Hepatic stellate cell (primary cell): ENCODE measurements at regions not wholly inside any gene's neighbourhood (a gene's known extent, or its start where the extent isn't known, plus 50 kb on each side); places are given as distances from the start of the nearest gene placed in this dataset.

Source experiments
- DNase-seq: peaks from one replicate; pipeline ENCODE4 v3.0.0; 2011; ENCODE audit warnings: low spot score

- no peak for DNase-seq
Observed at GRCh38 chr16:74169687-74170376, 126.8 kb upstream of the PSMD7 start.

DNA sequence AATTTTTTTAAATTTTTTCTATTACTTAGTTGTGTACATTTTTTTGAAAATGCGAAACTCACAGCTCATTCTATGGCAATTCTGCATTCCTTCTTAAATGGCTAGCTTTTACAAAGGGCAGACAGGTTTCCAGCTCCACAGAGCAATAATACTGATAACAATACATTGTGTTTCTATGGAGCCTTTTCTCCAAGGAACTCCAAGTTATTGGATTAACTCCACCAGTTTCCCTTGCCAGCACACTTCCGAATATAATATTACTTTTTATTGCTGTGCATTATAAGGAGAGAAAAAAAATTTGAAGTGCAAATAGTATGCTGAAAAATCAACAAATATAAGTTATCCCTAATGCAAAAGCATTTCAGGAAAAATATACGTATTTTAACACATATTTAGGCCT lies 127.5 kb upstream of the PSMD7 start:
- DNase-seq: no peak

DNA sequence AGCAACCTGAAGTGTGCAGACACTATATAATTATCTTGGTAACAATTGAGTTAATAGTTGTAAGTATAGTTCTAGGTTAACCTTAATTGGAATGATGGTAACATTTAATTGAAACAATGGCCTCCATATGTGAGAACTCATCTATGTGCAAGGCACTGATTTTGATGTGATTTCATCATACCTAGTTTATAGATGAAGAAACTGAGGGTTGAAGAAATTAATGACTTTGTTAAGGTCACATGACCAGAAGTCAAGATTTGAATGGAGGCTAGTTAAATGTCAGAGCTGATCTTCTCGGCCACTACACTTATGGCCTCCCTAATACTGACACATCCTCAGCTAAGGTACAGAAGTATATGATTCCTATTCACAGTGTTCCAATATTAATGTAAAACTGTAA lies 128.2 kb upstream of the PSMD7 start:
- no peak for DNase-seq

GRCh38 chr16:74166456-74166855 lies 130.2 kb upstream of the PSMD7 start:
- DNase-seq: no peak

DNA sequence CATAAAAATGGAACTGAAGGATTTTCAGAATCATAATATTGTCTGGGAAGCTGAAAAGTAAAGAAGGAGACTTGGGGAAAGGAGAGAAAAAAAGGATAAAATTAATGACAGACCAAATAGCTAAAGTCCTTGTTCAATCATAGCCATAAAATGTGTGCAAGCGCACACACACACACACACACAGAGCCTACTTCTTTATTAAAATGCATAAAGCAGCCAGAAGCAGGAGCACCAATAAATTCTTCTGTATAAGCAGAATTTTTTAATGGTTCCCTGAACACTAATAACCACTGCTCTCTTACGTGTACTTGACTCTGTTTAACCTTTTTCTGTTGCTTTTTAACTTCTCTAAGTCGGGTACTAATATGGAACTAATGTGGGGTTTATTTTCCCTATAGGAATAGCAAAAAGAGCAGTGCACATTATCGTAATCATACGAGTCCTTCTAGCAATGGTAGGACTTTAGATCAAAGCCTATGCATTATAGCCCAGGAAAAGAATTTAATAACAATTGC lies 131.0 kb upstream of the PSMD7 start:
- no peak for DNase-seq

GRCh38 chr16:74160759-74161158 lies 135.9 kb upstream of the PSMD7 start:
- DNase-seq: no peak

DNA sequence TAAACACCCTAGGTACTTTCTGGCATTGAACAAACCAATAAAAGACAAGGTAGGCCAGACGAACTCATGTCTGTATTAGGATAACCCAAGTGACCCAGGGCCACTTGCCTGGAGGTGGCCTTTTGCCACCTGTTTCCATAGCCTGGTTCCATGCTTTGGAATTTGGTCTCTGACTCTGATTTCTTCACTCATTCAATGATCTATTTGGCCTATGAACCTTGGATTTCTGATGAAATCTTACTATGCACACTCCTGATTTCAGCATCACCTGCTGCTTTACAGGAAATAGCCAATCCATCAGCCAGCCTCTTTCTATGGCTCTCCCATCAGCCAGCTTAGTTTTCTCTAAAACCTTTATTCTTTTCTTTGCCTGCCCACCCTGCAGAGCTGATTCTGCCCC lies 142.8 kb upstream of the PSMD7 start:
- DNase-seq: no peak

DNA sequence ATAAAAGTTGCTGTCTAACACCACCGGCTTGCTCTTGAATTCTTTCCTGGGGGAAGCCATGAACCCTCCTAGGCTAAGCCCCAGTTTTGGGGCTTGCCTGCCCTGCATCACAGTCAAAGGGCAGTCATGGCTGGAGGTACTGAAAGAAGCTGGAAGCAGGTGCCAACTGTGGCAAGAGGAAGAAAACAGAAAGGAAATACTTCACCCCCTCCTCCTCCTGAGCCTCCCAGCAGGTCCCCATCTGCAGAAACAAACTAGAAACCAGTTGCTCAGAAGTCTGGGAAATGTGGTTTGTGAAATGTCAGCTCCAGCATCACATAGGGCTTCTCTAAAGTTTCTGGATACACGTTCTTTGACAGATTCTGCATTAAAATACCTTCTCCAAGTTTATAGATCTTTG lies 150.0 kb upstream of the PSMD7 start:
- DNase-seq: no peak

GRCh38 chr16:74143171-74143570 lies 153.4 kb upstream of the PSMD7 start:
- DNase-seq: no peak

- no peak for DNase-seq
Observed at GRCh38 chr16:74141015-74141414, 155.6 kb upstream of the PSMD7 start.

DNA sequence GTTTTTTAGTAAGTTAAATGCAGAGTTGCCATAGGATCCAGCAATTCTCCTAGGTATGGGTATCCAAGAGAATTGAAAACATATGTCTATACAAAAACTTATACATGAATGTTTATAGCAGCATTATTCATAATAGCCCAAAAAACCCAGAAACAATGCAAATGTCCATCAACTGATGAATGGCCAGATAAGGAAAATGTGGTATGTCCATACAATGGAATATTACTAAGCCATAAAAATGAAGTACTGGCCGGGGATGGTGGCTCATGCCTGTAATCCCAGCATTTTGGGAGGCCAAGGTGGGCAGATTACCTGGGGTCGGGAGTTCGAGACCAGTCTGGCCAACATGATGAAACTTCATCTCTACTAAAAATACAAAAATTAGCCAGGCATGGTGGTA lies 156.1 kb upstream of the PSMD7 start:
- no peak for DNase-seq

GRCh38 chr16:74123826-74124225 lies 172.8 kb upstream of the PSMD7 start:
- DNase-seq: no peak

- no peak for DNase-seq
Observed at GRCh38 chr16:74123195-74123594, 173.4 kb upstream of the PSMD7 start.

- no peak for DNase-seq
Observed at GRCh38 chr16:74117798-74118197, 178.8 kb upstream of the PSMD7 start.

DNA sequence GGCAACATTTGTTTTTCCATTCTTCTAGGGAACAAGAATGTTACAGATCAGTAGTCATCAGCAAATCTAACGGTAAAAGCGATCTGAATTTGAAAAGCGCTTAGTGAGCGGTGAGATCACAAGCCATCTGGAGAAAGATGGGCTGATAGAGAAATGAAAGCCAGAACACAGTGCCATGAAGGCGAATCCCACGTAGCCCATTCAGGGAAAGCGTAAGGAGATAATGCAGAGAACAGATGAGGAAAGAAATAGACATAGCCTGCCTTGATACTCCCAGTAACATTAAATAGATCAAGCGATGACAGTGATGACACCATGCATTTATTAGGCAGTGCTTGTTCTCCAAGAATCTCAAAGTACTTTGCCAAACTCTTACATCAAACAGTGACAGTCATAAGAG lies 183.1 kb upstream of the PSMD7 start:
- no peak for DNase-seq

DNA sequence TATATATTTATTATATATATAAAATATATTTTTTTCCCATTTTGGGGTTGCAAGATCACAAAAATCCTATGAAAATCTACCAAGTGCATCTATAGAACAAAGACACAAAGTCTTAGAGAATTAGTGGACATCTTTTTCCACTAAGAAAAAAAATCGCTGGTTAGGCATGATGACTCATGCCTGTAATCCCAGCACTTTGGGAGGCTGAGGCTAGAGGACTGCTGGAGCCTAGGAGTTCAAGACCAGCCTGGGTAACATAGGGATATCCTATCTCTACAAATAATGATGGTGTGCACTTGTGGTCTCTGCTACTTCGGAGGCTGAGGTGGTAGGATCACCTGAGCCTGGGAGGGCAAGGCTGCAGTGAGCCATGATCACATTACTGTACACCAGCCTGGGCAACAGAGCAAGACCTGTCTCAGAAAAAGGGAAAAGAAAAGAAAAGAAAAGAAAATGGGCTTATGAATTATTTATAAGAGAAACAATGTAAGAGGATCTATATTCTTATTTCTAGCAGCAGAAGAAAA lies 185.1 kb upstream of the PSMD7 start:
- no peak for DNase-seq

- no peak for DNase-seq
Observed at GRCh38 chr16:74107795-74108610, 188.6 kb upstream of the PSMD7 start.

- no peak for DNase-seq
Observed at GRCh38 chr16:74104022-74104421, 192.6 kb upstream of the PSMD7 start.

DNA sequence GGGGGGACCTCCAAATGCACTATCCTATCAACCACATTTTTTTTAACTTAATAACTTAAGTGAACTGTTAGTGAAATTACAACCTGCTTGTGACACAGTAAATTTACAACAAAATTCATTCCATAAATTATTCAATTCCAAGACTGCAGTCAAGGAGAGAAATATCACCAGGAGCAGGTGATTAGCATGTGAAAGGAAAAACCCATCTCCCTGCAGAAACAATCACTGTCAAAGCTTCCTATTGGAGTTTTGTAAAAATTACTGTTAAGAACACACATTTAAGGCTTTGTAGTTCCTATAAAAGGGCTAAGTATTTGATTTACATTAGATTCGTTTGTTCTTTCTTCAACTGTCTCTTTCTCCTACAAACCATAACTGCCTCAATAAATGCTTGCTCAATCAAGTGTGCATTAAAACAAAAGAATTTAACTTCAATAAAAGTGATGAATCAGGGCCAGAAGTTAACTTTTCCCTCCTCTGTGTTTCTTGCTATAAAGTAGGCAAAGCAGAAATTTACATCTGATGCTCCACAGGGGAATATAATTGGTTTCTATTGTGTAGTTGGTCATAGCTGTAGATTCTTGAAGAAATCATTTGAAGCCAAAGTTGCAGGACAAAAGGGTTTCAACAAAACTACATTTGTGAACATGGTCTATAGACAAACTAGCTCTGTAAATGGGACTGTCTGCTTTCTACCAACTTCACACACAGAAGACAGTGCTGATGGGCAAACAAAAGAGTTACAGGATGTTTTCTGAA lies 195.1 kb upstream of the PSMD7 start:
- DNase-seq: no peak

DNA sequence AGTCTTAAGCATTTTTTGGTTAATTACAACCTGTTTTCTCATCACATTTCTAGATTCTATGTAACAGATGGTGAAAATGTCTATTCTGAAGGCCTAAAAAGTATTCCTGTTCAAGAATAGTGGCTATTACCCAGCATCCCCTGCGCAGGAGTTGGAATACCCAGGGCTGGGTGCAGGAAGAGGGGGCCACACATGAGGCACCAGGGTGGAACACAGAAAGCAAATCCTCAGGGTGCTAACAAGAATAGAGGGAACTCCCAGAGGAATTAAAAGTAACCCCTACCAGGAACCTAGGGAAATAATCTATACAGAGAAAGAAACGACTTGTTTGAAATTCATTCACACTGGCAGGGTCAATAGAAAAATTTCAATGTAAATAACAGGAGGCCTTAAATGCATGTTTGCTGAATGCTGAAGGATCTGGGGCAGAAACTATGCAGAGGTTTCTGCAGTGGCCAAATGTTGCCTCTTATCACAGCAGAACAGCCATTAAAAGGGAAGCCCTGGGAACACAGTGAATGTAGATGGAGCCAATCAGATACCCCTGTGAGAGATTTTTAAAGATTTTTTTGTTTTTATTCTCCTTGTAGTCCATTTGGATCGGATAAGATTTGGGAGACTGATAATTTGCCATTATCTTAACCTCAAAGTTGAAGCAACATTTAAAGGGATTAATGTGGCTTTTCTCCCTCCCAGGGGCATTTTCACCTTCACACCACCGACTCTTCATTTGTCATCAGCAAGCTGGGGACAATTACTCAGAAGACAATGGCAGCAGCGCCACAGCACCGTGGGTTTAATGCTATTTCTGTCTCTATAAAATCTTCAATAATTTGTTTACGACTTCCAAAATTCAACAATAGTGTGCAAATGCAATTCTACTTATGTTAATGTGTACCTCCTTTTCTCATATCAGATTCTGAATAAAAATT lies 196.0 kb upstream of the PSMD7 start:
- DNase-seq: no peak

DNA sequence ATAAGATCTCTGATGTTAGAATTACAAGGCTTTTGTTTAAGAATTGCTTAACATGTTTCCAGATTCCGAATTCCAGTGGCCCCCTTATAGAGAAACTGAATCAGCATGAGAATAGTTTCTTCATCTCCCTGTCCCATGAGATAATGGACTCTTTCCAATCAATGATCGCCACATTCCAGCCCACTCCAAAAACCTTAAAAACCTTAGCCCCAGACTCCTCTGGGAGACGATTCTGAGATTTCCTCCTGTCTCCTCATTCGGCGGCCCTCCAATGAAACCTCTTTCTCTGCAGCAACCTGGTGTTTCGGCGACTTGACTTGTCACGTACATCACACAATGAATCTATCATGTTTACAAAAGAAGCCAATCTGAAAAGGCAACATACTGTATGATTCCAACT lies 197.1 kb upstream of the PSMD7 start:
- no peak for DNase-seq
